Upper lobe of left lung (tissue), 4 donors: ENCODE measurements at regions not wholly inside any gene's neighbourhood (a gene's known extent, or its start where the extent isn't known, plus 50 kb on each side); places are given as distances from the start of the nearest gene placed in this dataset.

Experiments used
- CTCF ChIP-seq, 6 experiments: fragments of 450-650 bp in 4 of 6; fragments of 200-600 bp in 2 of 6; sonication (generic) in 2 of 6; IDR thresholded peaks; one replicate each; pipeline ENCODE4 v1.5.1; 2016 to 2019; ENCODE audit warnings: antibody characterized with exemption in 6 of 6
- EP300 ChIP-seq, 4 donors: sonication (generic); formaldehyde crosslinking; IDR thresholded peaks; one replicate each; pipeline ENCODE4 v1.5.1; 2017; ENCODE audit warnings: antibody characterized with exemption in 4 of 4, control low read depth in 2 of 4
- POLR2A ChIP-seq, 4 donors: fragments of 450-650 bp; IDR thresholded peaks; one replicate each; pipeline ENCODE4 v1.5.1; 2016 to 2017; ENCODE audit warnings: antibody characterized with exemption in 4 of 4, mild to moderate bottlenecking in 2 of 4
- POLR2AphosphoS5 ChIP-seq, 2 donors: sonication (generic); formaldehyde crosslinking; IDR thresholded peaks; one replicate each; pipeline ENCODE4 v1.5.1; 2017; ENCODE audit warnings: antibody characterized with exemption in 2 of 2

GRCh38 chr20:57922706-57923105 is 212.9 kb upstream of the PMEPA1 start:
- TF ChIP-seq POLR2A (IDR thresholded peaks at IDR 0.05), result no peak
- no peak for TF ChIP-seq CTCF (IDR thresholded peaks at IDR 0.05)
- TF ChIP-seq POLR2AphosphoS5 (IDR thresholded peaks at IDR 0.05), result no peak
- no peak for TF ChIP-seq EP300 (IDR thresholded peaks at IDR 0.05)
